Epidermal melanocyte (primary cell): ENCODE measurements at regions not wholly inside any gene's neighbourhood (a gene's known extent, or its start where the extent isn't known, plus 50 kb on each side); places are given as distances from the start of the nearest gene placed in this dataset.

ENCODE experiments used
- DNase-seq: peaks from one replicate; pipeline ENCODE4 v3.0.0; 2011; ENCODE audit warnings: low spot score; ENCODE audit not compliant: insufficient read length

GRCh38 chr4:114177628-114178027 is 198.2 kb upstream of the ARSJ start:
- no peak for DNase-seq

GRCh38 chr4:114178392-114178791 is 198.9 kb upstream of the ARSJ start:
- no peak for DNase-seq

GRCh38 chr4:114180481-114180880 is 201.0 kb upstream of the ARSJ start:
- DNase-seq = peak; percentile 23

- DNase-seq = no peak
Measured at GRCh38 chr4:114184901-114185300, 205.5 kb upstream of the ARSJ start.

- DNase-seq = no peak
Measured at GRCh38 chr4:114187592-114187991, 208.1 kb upstream of the ARSJ start.

GRCh38 chr4:114191496-114191895 is 212.0 kb upstream of the ARSJ start:
- DNase-seq = no peak

GRCh38 chr4:114192854-114193253 is 213.4 kb upstream of the ARSJ start:
- no peak for DNase-seq

GRCh38 chr4:114193624-114194399 is 214.4 kb upstream of the ARSJ start:
- DNase-seq = no peak

GRCh38 chr4:114196606-114197005 is 217.2 kb upstream of the ARSJ start:
- DNase-seq = no peak

- no peak for DNase-seq
Measured at GRCh38 chr4:114200026-114200425, 220.6 kb upstream of the ARSJ start.

GRCh38 chr4:114205261-114205660 is 225.8 kb upstream of the ARSJ start:
- no peak for DNase-seq

- DNase-seq = no peak
Measured at GRCh38 chr4:114208574-114209151, 229.2 kb upstream of the ARSJ start.

- DNase-seq = no peak
Measured at GRCh38 chr4:114209584-114209983, 230.1 kb upstream of the ARSJ start.

GRCh38 chr4:114211556-114211955 is 232.1 kb upstream of the ARSJ start:
- no peak for DNase-seq

GRCh38 chr4:114217150-114217817 is 237.8 kb upstream of the ARSJ start:
- no peak for DNase-seq

- no peak for DNase-seq
Measured at GRCh38 chr4:114223580-114223979, 244.1 kb upstream of the ARSJ start.

- DNase-seq = no peak
Measured at GRCh38 chr4:114225436-114225835, 246.0 kb upstream of the ARSJ start.

- no peak for DNase-seq
Measured at GRCh38 chr4:114226179-114226578, 246.7 kb upstream of the ARSJ start.

- no peak for DNase-seq
Measured at GRCh38 chr4:114226968-114227760, 247.7 kb upstream of the ARSJ start.

- no peak for DNase-seq
Measured at GRCh38 chr4:114229706-114230105, 250.3 kb upstream of the ARSJ start.

- no peak for DNase-seq
Measured at GRCh38 chr4:114236171-114236769, 256.8 kb upstream of the ARSJ start.
